ENCODE measurements at regions not wholly inside any gene's neighbourhood (a gene's known extent, or its start where the extent isn't known, plus 50 kb on each side); places are given as distances from the start of the nearest gene placed in this dataset.

DNA sequence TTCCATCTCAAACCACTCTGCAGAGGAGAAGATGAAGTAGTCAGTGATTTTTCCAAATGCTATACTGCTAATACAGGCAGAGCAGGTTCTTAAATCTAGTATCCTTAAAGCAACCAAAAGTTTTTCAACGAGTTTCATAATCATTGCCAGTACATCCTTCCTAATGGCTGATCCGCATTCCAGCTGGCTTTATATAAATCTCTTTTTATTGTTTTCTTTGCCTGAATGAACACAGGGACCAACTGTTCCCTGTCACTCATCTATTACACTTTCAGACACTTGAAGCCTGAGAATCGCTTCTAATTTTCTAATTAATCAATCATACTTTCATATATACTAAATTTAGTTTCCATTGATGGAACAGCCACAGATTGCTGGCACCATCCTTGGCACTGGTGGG, 508.6 kb downstream of the RAB28 start:
- in situ Hi-C loops (cut with HindIII; ENCODE audit: low sequenced_read_pairs): no loop called here
- no peak for DNase-seq (ENCODE audit: low spot score)

DNA sequence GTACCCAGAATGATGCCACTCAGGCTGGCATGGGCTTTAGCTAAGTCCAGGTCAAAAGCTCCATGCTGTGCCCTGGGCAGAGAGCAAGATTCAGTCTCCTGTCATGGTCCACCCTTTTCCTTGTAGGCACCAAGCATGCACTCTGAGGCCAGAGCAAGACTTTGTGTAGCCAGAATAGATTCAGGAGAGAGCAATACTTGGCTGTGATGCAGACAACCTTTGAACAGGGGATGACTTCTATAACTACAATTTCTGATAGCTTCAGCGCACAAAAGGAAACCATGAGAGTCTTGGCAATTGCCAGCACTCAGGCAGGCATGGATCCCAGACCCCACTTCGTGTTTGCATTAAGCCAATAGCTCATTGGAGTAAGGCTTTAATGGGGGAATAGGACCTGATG, 510.6 kb downstream of the RAB28 start:
- in situ Hi-C loops (cut with HindIII; ENCODE audit: low sequenced_read_pairs): no loop called here
- DNase-seq (ENCODE audit: low spot score): no peak

GRCh38 chr4:12968345-12968744, 515.8 kb downstream of the RAB28 start:
- no peak for DNase-seq (ENCODE audit: low spot score)
- in situ Hi-C loops (cut with HindIII; ENCODE audit: low sequenced_read_pairs): no loop called here

- DNase-seq (ENCODE audit: low spot score): no peak
- in situ Hi-C loops (cut with HindIII; ENCODE audit: low sequenced_read_pairs): no loop called here
These were observed 517.4 kb downstream of the RAB28 start for GRCh38 chr4:12966726-12967125.

DNA sequence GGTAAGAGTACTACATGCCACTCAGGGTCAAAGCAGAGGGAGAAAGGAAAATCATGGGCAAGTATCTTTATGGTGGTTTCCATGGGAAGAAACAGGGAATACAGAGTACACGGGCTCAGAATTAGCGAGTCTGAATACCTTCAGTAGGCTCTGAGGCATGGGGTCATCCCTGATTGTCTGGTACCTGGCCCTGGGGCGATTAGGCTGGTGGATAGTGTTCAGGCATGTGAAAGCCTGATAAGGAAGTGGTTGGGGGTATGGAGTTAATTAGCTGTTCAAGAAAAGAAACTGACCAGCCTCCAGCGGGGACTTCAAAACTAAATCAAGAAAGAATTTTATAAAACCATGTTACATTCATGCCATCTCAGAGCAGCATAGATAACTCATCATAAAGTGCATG, 518.8 kb downstream of the RAB28 start:
- no peak for DNase-seq (ENCODE audit: low spot score)
- in situ Hi-C loops (cut with HindIII; ENCODE audit: low sequenced_read_pairs): no loop called here

DNA sequence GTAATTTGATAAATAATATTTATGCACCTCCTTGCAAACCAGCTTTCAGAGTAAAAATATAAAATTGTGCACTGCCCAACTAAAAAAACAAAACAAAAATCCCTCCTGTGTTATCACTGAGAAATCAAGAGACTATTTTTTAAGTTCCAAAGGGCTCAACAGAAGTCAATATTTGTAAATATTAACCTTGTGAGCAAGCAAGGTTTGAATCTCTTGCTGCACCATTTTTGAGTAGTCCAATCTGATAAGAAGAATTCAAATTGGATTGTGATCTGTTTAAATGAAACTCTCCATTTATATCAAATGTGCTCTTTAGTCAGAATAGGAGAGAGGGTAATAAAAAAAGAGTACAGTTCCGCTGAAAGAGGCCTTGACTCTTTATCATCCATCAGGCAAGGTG, 520.2 kb downstream of the RAB28 start:
- in situ Hi-C loops (cut with HindIII; ENCODE audit: low sequenced_read_pairs): no loop called here
- DNase-seq (ENCODE audit: low spot score): no peak

GRCh38 chr4:12963291-12963690, 520.8 kb downstream of the RAB28 start:
- DNase-seq (ENCODE audit: low spot score): no peak
- in situ Hi-C loops (cut with HindIII; ENCODE audit: low sequenced_read_pairs): no loop called here

DNA sequence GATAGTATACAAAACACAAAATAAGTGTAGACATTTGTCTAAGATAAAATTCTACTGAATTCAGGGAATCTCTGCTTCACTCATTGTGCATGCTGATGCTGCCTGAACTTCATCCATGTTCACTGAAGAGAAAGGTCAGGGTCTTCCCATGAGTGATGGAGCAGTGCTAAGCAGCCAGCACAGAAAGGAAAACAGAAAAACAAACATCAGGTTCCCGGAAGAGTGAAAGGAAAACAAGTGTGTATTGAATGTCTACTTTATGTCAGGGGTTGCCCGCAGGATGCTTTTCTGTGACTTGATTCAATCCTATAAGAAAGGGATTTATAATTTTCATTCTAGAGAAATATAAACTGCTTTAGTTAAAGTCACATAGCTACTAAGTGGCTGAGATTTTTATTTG, 522.4 kb downstream of the RAB28 start:
- DNase-seq (ENCODE audit: low spot score): no peak
- in situ Hi-C loops (cut with HindIII; ENCODE audit: low sequenced_read_pairs): no loop called here

GRCh38 chr4:12958436-12958835, 525.7 kb downstream of the RAB28 start:
- DNase-seq (ENCODE audit: low spot score): no peak
- in situ Hi-C loops (cut with HindIII; ENCODE audit: low sequenced_read_pairs): no loop called here

DNA sequence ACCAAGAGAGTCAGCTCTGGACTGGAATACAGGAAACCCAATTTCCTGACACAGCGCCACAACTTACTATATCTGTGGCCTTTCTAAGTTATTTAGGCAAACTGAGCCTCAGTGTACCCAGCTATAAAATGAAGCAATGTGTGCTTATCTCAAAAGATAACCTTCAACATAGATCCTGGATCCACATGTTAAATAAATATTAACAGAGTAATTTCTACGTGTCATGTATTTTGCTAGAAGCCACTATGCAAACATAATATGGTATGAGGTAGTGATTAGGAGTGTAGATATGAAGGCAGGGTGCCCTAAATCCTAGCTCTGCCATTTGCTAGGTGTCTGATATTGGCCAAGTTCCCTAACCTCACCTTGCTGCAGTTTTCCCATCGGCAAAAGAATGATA, 527.0 kb downstream of the RAB28 start:
- in situ Hi-C loops (cut with HindIII; ENCODE audit: low sequenced_read_pairs): no loop called here

DNA sequence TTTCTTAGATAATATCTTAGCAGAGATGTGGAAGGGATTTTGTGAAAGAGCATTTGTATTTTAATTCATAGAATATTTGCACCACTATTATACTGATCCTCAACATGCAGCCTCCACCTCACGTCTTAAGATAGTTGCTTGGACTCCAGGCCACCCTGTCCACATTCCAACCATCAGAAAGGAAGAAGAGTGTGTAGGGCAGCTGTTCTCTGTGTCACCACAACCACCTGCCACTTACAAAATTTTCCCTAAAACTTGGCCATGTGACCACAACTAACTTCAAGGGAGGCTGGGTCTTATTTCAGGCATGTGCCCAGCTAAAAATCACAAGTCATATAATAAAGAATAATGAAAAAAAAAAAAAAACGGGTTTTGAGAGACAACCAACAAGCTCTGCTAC, 528.1 kb downstream of the RAB28 start:
- no peak for DNase-seq (ENCODE audit: low spot score)
- in situ Hi-C loops (cut with HindIII; ENCODE audit: low sequenced_read_pairs): no loop called here

More for the DNA sequence above, 527.0 kb downstream of the RAB28 start:
- DNase-seq (ENCODE audit: low spot score): no peak

DNA sequence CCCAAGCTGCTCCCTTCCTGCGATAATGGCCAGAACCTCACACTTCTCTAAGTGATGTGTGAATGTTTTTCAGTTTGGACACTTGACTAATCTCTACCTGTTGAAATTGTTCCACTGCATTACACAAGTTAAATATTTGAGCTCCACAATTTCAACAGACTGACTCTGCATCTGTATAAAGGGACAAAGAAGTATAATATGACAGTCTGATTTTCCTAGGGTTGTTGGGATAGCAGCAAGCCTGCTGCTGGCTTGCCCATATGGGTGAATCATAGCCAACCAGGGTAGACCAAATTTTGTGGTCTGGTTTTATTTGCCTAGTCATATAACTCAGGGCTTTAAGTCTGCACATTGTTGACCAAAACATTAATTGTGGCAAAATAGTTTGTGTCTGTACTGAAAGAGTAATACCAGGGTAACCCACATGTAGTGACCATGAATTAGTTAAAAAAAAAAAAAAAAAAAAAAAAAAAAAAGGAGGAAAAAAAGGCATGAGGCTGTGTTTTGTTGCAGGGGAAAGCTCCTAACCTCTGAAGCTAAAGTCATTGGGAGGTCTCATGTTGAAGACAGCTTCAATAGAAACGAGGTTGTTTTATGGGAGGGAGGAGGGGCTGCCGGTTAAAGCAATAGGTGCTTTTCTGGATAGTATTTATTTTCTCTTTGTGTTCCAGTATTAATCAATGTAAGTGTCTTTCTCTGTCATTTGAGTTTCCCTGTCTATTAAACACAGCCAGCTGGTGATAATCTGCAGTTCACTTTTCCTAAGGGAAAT, 534.2 kb downstream of the RAB28 start:
- DNase-seq (ENCODE audit: low spot score): no peak
- in situ Hi-C loops (cut with HindIII; ENCODE audit: low sequenced_read_pairs): no loop called here

- in situ Hi-C loops (cut with HindIII; ENCODE audit: low sequenced_read_pairs): no loop called here
- DNase-seq (ENCODE audit: low spot score): no peak
These were observed 541.1 kb downstream of the RAB28 start for GRCh38 chr4:12943069-12943468.

DNA sequence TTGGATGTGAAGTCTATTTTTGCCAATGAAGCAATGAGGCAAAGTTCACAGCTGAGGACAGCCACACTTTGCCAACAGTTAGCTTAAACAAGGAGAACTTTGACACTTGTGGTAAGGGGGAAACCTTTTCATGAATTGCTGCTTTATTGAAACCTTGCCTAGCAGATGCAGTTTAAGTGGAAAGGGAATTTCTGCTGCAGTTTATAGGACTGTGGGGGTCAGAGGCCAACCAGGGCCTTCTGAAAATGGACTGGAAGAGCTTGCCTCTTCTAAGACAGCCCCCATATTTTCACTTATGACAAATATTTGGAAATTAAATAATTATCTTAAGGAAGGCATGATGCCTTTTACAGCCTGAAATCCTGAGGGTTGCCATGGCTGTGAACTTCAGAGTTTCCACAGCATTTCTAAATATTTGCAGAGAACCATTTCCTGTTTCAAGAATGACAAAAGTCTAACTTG, 550.3 kb downstream of the RAB28 start:
- DNase-seq (ENCODE audit: low spot score): no peak
- in situ Hi-C loops (cut with HindIII; ENCODE audit: low sequenced_read_pairs): no loop called here

- no peak for DNase-seq (ENCODE audit: low spot score)
- in situ Hi-C loops (cut with HindIII; ENCODE audit: low sequenced_read_pairs): no loop called here
These were observed 551.8 kb downstream of the RAB28 start for GRCh38 chr4:12932203-12932788.

- DNase-seq (ENCODE audit: low spot score): no peak
- in situ Hi-C loops (cut with HindIII; ENCODE audit: low sequenced_read_pairs): no loop called here
These were observed 554.4 kb downstream of the RAB28 start for GRCh38 chr4:12929784-12930183.

- no peak for DNase-seq (ENCODE audit: low spot score)
- in situ Hi-C loops (cut with HindIII; ENCODE audit: low sequenced_read_pairs): no loop called here
These were observed 555.4 kb downstream of the RAB28 start for GRCh38 chr4:12928751-12929150.

DNA sequence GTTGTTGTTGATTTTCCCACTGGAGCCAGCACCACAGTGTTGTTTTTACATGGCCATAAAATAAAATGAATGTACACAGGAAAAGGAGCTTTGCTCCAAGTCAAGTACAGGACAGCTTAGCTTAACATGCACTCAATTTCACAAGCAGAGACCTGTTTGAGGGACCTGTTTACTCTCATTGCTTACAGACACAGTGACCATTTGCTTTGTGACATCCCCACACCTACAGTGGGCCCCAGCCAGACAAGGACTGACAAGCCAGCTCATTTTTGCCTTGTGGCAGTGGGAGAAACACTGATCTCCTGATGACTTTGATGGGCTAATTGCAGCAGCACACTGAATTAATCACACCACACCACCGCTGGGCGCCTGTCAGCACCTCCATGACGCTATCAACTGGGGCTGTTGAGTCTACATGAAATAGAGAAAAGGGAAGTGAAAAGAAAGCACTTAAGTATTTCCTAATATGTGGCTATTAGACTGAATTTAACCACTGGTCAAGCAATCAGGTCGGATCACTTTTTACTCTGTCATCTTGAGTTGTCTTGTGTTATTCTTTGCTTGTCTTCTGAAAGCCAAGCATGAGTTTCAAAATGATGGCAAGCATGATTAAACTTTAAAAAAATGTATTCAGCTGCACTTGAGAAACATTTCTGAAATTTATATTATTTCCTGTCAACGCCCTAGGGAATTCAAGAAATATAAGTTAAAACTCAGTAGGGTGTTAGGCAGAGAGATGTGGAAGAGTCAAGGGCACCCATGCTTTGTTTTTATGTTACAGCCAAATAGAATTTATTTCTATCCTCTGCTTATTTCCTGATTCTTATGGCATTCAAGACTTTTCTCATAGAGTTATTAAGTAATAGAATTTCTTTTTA, 557.7 kb downstream of the RAB28 start:
- in situ Hi-C loops (cut with HindIII; ENCODE audit: low sequenced_read_pairs): no loop called here
- DNase-seq (ENCODE audit: low spot score): no peak

DNA sequence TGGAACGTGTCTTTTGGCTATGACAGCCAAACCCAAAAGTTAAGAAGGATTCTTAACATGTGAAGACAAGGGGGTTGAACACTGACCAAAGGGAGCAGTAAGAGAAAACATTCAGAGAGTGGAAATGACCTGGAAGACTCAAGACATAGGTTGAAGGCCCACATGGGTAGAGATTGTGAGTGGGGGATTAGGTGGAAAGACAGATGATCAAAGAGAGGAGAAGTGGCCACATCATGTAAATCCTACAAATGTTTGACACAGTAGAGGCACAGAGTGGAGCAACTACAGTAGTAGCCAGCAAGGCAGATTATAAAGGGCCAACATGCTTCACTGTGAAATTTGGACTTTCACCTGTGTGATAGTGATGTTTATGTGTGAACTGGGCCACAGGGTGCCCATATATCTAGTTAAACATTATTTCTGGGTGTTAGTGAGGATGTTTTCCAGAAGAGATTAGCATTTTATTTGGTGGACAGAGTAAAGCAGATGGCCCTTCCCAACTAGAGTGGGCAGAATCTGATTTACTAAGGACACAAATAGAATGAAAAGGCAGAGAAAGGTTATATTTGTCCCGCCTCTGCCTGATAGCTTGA, 559.3 kb downstream of the RAB28 start:
- no peak for DNase-seq (ENCODE audit: low spot score)
- in situ Hi-C loops (cut with HindIII; ENCODE audit: low sequenced_read_pairs): no loop called here

- no peak for DNase-seq (ENCODE audit: low spot score)
- in situ Hi-C loops (cut with HindIII; ENCODE audit: low sequenced_read_pairs): no loop called here
These were observed 559.9 kb downstream of the RAB28 start for GRCh38 chr4:12924253-12924652.

Data from G401 (cell line).